Gastrocnemius medialis (tissue), 4 donors: ENCODE measurements at regions not wholly inside any gene's neighbourhood (a gene's known extent, or its start where the extent isn't known, plus 50 kb on each side); places are given as distances from the start of the nearest gene placed in this dataset.

Experiments
- CTCF ChIP-seq, 5 experiments: fragments of 450-650 bp in 3 of 5; fragments of 200-600 bp in 2 of 5; sonication (generic) in 2 of 5; IDR thresholded peaks in 4 of 5; conservative IDR thresholded peaks in 1 of 5; 1 replicate in 4 of 5; 2 replicates in 1 of 5; pipeline ENCODE4 v1.5.1; 2016 to 2019; ENCODE audit warnings: antibody characterized with exemption in 5 of 5, mild to moderate bottlenecking in 3 of 5, moderate library complexity in 3 of 5
- POLR2A ChIP-seq, 2 donors: fragments of 450-650 bp; IDR thresholded peaks; one replicate each; pipeline ENCODE4 v1.6.1; 2017; ENCODE audit warnings: antibody characterized with exemption in 2 of 2, mild to moderate bottlenecking in 2 of 2, moderate library complexity in 2 of 2

- no peak for TF ChIP-seq CTCF (IDR thresholded peaks at IDR 0.05 in 4 of 5, conservative IDR thresholded peaks at IDR 0.05 in 1 of 5)
- no peak for TF ChIP-seq POLR2A (IDR thresholded peaks at IDR 0.05)
Observed at GRCh38 chr7:12031186-12031585, 179.9 kb upstream of the TMEM106B start.
